Mucosa of descending colon (tissue), 3 donors: ENCODE measurements at regions not wholly inside any gene's neighbourhood (a gene's known extent, or its start where the extent isn't known, plus 50 kb on each side); places are given as distances from the start of the nearest gene placed in this dataset.

Source experiments
- ATAC-seq: fragments of 200-7000 bp; cut with Tn5 transposase; one replicate; pipeline ENCODE4 v1.9.1; 2020; ENCODE audit warnings: mild to moderate bottlenecking, moderate library complexity
- DNase-seq, 3 donors: peaks; one replicate each; pipeline ENCODE4 v3.0.0-alpha.2; 2020
- H3K36me3 ChIP-seq: fragments of 200-600 bp; one replicate; pipeline ENCODE4 v1.8.0; 2021; ENCODE audit warnings: low read depth, mild to moderate bottlenecking
- H3K4me1 ChIP-seq: fragments of 200-600 bp; one replicate; pipeline ENCODE4 v1.8.0; 2021; ENCODE audit warnings: low read depth, mild to moderate bottlenecking
- H3K4me3 ChIP-seq: fragments of 200-600 bp; one replicate; pipeline ENCODE4 v1.8.0; 2021; ENCODE audit warnings: mild to moderate bottlenecking
- H3K9me3 ChIP-seq: fragments of 200-600 bp; one replicate; pipeline ENCODE4 v1.8.0; 2021; ENCODE audit warnings: mild to moderate bottlenecking
- intact Hi-C, 2 donors: fragments of 100-400 bp; cut with DNase I in 1 of 2; cut with micrococcal nuclease in 1 of 2; formaldehyde crosslinking; loops; one replicate each; pipeline versions ENCODE4 v1.11.0 to v1.11.1; 2022; cut with DNase I, micrococcal nuclease
- TF ChIP-seq, protein P1 (sequence below): fragments of 200-600 bp; IDR thresholded peaks from one replicate; pipeline ENCODE4 v1.8.0; 2022; ENCODE audit warnings: antibody characterized with exemption, mild to moderate bottlenecking
- donor health status: DM: no; HTN: no; CAD: no; lungs with moderate emphysema.
- donor health status: DM: no; HTN: no; CAD: no.
- donor health status: DM: no; HTN: yes; CAD: no.

DNA sequence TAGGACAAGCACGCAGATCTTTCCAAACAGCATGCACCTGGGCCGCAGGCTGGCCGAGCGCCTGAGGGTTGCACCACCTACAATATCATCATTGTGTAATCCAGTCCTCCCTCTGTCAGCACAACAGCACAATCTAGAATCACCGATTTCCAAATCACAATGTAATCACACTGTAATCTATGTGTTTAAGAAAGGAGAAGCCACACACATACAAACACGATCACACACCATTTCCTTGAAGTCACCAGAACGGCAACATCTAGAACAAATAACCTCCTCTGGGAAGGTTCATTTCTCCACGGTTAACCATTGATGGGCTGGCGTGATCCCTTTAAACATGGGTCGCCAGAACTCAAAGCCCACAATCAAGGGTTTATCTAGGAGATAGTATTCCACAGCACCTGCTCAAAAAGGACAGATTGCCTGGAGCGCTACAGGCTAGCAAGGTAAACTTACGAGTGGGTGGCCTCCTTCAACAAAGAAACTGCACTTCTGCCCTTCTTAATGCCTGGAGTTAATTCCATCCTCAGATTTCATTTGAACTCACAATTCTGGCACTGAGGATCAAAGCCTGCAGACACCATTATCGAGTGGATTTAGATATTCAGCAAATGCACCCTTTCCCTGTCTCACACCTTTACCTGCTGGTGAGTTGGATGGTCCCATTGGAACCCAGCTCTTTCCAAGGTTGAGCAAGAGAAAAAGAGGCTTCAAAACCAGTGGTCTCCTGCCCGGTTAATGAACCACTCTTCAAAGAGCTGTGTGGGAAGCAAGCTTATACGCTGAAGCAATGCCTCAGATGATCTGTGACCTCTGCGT is 83.8 kb upstream of the FOXQ1 start:
- DNase-seq (no peak), ATAC-seq (no peak)
- no peak overlapping the region for H3K4me3 ChIP-seq
- H3K4me1 ChIP-seq = no peaks in the 10 kb centered on the region
- intact Hi-C loops = no loop called here
- no peaks in the 10 kb centered on the region for H3K9me3 ChIP-seq
- TF ChIP-seq, protein P1, sequence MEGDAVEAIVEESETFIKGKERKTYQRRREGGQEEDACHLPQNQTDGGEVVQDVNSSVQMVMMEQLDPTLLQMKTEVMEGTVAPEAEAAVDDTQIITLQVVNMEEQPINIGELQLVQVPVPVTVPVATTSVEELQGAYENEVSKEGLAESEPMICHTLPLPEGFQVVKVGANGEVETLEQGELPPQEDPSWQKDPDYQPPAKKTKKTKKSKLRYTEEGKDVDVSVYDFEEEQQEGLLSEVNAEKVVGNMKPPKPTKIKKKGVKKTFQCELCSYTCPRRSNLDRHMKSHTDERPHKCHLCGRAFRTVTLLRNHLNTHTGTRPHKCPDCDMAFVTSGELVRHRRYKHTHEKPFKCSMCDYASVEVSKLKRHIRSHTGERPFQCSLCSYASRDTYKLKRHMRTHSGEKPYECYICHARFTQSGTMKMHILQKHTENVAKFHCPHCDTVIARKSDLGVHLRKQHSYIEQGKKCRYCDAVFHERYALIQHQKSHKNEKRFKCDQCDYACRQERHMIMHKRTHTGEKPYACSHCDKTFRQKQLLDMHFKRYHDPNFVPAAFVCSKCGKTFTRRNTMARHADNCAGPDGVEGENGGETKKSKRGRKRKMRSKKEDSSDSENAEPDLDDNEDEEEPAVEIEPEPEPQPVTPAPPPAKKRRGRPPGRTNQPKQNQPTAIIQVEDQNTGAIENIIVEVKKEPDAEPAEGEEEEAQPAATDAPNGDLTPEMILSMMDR = no peak
- no peaks in the 10 kb centered on the region for H3K36me3 ChIP-seq

DNA sequence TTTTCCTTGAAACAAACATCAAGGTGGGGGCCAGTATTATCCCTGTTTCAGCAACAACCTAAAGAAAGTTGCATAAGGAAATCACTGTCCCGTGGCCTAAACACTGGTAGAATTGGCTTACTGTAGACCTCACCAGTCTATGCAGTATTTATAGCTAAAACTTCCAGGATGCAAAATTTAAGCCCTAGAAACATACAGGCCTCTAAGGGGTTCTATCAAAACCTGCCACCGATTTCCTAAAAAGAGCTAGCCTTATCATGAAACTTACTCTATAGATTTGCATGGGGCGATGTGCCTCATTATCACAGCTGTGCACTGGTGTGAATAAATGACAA is 84.3 kb upstream of the FOXQ1 start:
- Histone ChIP-seq H3K4me3 (no peak overlapping the region), H3K36me3 (no peaks in the 10 kb centered on the region), H3K4me1 (no peaks in the 10 kb centered on the region), H3K9me3 (no peaks in the 10 kb centered on the region)
- ATAC-seq (no peak), DNase-seq (no peak)
- TF ChIP-seq, protein P1 = no peak
- intact Hi-C loops = no loop called here

DNA sequence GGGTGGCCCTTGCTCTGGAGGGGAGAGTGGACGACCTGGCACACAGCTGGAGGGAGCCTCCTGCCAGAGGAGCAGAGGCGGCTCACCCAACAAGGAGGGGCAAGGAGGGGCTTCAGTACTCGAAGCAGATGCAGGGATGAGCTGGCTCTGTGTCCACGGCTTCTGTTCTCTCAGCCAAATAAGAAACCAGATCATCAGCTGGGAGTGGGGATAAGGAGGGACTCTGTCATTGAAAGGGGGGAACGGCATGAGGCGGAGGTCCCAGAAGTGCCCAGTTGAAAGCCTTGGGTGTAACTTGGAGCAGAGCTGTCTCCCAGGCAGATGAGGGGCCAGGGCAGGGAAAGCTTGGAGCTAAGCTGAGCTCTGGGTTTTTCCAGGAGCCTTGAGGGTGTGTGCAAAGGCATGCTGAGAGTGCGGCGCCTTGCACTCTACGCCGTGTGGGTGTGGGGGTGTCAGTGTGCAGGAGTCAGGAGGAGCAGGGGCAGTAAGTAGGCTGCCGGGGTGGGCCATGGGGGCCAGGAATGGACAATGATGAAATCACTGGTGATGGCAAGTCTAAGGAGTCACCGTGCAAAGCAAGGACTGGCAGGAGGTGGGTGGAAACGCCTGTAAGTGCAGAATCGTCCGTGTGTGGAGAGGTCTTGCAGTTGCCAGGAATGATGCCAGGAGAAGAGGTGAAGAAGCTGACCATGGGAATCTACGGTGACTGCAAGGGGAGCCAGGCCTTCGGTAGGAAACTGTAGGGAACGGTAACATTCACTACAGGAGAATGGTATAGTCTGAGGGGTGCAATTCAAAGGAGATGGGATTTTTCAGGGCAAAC is 85.4 kb upstream of the FOXQ1 start:
- H3K36me3 ChIP-seq = no peaks in the 10 kb centered on the region
- no peak for ATAC-seq
- DNase-seq = no peak
- TF ChIP-seq, protein P1 = no peak
- H3K4me3 ChIP-seq = no peak overlapping the region
- no peaks in the 10 kb centered on the region for H3K9me3 ChIP-seq
- H3K4me1 ChIP-seq = no peaks in the 10 kb centered on the region
- intact Hi-C loops = no loop called here

DNA sequence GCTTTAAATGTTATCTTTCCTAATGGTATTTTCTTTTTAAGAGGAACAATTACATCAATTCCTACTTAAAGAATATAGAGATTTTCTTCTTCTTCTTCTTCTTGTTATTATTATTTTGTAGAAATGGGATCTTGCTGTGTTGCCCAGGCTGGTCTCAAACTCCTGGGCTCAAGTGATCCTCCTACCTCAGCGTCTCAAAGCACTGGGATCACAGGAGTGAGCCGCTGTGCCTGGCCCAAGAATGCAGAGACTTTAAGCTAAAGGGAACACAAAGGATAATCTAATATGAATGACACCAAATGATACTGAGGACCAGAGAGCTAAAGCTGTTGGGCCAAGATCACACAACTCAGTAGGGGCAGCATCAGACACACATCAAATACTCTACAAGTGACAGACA is 87.4 kb upstream of the FOXQ1 start:
- no peak for ATAC-seq
- intact Hi-C loops = no loop called here

DNA sequence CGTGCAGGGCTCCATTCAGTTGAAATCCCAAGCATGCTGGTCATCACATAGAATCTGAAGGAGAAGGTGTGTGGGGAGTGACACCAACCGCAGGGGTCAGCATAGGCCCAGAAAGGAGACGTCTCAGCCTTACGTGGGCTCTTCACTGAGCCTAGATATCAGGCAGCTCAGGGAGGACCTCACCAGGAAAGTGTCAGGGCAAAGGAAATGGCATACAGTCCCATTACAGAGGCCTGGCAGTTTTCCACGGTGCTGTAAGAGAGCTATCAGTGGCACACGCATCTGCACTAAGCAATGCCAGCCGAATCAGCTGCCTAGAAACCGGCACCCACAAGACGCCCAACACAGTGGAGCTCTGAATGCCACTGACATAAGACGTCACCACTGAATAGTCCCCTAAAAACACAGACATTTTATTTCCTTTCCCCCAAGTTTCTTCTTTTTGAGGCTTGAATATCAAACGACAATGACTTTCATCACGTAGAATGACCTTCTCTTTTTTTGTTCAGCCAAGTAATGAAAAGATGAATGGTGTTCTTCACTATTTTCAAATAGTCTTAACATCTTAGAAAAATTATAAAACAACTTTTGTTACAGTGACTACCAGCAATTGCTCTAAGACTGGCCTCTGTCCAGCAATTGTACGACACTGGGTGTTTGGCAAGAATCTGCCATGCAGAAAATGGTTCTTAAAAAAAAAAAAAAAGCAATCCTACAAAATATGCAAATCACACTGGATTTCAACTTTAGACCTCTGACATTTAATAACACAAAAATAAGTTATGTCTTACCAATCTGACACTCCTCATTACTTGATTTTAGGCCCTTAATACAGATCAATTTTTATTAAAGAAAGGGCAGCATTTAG is 88.9 kb upstream of the FOXQ1 start:
- DNase-seq (no peak), ATAC-seq (no peak)
- intact Hi-C loops = no loop called here
- Histone ChIP-seq H3K9me3 (no peaks in the 10 kb centered on the region), H3K36me3 (no peaks in the 10 kb centered on the region), H3K4me1 (no peaks in the 10 kb centered on the region), H3K4me3 (no peak overlapping the region)
- TF ChIP-seq, protein P1 = no peak

More for the DNA sequence above, 87.4 kb upstream of the FOXQ1 start:
- H3K36me3 ChIP-seq = no peaks in the 10 kb centered on the region
- H3K4me1 ChIP-seq = no peaks in the 10 kb centered on the region
- H3K4me3 ChIP-seq = no peak overlapping the region
- TF ChIP-seq, protein P1 = no peak
- no peak for DNase-seq
- no peaks in the 10 kb centered on the region for H3K9me3 ChIP-seq
